Germinal center (tissue), 1 donor: ENCODE measurements at regions not wholly inside any gene's neighbourhood (a gene's known extent, or its start where the extent isn't known, plus 50 kb on each side); places are given as distances from the start of the nearest gene placed in this dataset.

Experiments used
- DNase-seq: peaks from one replicate; pipeline ENCODE4 v3.0.0; 2012; ENCODE audit warnings: mixed read lengths, low spot score

DNA sequence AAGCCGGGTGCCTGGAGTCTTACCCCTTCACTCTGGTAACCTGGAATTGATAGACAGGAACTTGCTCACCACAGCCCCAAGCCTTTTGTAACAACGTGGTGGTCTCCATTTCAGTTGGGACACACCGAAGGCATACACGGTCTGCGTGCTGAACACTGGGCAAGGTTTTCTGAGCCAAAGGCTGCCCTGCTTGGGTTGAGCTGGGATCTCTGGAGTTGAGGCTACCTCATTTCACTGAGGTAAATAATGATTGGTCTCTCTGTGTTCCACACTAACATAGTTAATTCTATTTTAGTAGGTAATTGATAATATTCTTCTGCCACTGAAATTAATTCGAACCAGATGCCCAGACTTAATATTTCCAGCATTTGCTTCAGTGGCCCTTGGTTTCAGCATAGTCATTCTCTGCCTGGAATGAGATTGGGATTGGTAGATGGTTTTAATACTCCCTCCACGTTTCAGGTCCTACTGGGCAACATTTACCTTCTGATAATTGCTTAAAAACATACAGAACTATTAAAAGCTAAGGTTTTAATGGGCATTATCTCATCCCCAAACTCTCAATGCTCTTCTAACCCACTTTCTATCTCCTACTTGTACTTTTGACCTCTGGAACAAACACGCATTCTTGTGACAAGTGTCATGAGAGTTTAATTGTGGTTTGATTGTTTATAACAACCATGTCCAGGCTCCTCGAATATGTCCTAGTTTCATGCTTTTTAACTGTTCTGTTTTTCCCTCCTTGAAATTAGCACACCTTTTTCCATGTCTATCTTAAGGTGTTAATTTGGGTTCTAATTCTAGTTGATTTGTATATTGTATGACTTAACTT lies 202.3 kb upstream of the KLF6 start:
- no peak for DNase-seq

DNA sequence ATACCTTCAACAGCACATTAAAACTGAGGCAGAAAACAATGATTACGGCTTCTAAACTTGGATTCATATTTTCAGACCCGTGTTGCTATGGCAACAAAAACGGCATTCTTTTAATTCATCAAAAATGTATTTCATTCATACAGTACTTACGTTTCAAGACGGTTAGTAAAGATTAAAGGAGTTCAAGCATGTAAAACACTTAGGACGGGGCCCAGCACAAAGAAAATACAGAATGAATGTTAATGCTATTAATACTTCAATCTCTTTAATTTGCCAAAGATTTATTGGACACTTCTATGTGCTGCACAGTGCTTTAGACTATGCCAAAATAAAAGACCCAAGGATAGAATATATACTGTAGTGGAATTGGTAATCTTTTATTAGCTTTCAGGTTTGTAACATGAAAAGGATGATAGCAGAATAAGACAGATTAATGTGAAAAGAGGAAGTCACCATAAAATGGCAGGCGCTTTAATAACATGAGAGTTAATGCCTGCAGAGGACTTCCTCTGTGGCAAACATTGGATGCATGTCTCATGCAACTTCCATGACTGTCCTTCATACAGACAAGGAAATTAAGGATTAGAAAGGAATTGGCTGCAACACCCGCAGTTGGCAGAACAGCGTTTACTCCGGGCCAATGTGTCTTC lies 201.6 kb upstream of the KLF6 start:
- DNase-seq: no peak

DNA sequence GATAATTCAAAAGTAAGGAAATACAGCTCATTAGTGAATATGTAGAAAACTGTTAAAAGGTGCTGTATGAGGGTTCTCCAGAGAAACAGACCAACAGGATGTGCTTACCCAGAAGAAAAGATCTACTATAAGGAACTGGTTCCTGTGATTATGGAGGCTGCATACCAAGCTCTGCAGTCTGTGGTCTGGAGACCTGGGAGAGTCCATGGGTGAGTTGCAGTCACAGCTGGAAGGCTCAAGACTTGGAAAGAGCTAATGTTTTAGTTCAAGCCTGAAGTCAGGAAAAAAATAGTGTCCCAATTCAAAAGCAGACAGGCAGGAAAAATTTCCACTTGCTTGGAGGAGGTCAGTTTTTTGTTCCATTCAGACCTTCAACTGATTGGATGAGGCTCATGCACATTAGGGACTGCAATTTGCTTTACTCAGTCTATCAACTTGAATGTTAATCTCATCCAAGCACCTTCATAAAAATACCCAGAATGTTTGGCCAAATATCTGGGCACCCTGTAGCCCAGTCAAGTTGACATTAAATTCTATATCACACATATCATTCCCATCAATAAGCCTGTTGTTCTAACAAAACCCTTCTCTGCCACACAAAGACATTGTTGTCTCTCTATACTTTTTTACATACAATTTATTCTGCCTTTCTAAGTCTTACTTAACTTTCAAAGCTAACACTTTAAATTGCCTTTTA lies 197.9 kb upstream of the KLF6 start:
- DNase-seq: no peak

DNA sequence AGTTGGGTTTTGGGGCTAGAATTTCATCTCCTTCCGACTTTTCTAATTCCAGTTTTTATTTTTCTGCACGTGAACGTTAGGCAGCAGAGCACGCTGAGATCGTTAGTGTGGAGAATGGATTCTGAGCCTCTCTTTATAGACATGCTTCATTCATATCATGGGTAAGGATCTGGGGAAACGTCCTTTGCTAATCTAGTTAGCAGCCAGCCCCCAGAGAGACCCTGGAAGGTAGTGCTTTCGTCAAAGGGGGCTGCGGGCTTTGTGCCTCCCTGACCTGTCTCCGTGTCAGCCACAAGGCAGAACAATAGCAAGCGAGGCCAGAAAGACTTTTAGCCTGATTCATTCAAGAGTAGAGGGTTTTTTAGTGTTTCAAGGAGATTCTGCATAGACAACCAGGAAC lies 196.3 kb upstream of the KLF6 start:
- no peak for DNase-seq

DNA sequence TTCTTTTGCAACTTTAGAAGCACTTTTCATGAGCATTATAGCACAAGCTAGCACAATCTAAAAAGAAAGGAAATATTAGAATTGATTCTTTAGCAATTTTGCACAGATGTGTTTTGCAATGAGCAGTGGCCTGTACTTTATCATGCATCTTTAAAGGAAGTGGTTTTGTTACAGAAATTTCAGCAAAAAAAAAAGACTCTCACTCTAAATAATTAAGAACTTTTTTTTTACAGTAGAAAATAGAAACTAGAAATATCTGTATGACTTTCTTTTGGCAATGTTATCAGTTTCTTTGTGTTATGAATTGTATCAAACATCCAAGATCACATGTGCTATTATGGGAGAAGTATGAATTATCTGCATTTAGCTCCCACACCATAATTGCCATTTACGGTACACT lies 195.7 kb upstream of the KLF6 start:
- no peak for DNase-seq

DNA sequence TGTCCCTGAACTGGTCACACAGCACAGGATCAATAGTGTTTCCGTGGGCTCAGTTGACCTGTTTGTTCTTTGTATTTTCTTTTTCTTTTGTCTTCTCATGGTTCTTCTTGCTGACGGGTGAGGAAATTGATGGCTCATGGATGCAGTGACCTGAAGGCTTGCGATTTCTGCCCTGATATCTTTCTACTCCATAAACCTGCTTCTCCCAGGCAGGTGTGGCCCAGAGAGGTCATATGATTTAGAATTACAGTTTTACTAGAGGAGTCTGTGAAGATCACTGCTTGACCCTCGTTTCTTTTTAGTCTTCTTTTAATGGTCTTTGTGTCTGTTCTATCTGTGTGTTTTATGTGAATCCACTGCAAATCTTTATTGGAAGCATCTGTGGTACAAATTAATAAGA lies 195.1 kb upstream of the KLF6 start:
- no peak for DNase-seq

DNA sequence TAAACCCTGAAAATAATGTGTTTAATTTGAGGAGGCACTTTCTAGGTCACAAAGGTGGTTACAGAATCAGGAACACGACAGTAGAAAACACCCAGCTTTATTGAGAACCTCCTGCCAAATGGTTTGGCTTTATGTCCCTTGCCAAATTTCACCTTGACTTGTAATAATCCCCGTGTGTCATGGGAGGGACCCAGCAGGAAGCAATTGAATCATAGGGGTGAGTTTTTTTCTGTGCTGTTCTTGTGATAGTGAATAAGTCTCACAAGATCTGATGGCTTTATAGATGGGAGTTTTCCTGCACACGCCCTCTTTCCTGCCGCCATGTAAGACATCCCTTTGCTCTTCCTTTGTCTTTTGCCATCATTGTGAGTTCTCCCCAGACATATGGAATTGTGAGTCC lies 193.8 kb upstream of the KLF6 start:
- DNase-seq: no peak

DNA sequence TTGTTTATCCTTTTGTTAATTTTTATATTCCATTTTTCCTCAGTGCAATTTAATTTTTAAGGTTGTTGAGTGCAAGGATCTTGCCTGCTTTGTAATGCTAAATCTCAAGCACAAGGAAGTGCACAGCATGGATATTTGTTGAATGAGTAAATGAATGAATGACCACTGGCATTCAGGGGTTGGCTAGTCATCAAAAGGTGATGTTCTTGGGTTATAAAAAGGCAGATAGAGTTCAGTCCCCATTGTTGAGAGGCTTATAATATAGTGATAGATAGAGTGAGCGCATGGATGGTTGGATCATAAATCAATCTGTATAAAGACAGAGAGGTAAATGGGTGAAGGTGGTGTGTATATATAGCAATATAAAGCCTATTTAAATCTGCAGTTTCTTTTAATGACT lies 193.2 kb upstream of the KLF6 start:
- DNase-seq: no peak

DNA sequence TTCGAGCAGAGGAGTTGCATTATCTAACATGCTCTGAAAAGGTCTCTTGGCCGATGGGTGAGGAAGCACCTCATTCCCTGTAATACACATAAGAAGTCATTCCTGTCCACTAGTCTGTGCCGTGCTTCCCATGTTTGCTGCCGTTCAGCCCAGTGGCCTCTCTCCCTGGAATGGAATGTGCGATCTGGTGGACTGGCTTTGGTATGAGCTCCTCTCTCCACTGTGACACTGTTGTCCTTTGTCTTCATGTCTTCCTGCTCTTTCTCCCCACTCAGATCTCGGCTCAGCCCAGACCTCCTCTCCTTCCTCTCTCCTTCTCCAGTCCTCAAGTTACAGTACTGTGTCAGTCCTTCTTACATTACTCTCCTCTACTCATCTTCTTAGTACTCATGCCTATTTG lies 192.8 kb upstream of the KLF6 start:
- DNase-seq: no peak

DNA sequence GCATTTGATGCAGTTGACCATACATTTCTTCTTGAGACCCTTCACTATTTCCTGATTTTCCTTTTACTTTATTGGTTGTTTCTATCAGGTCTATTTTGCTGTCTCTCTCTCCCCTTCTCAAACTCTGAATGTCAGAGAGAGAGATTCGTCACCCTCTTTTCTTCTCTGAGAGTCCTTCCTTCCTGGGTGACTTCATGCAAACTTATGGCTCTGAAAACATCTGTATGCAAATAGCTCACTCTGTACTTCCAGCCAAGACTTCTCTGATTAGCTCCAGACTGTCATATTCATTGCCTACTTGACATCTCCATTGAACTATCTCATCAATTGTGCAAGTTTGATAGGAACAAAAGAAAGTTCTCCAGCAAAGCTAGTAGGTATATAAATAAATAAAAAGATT lies 191.7 kb upstream of the KLF6 start:
- DNase-seq: no peak

DNA sequence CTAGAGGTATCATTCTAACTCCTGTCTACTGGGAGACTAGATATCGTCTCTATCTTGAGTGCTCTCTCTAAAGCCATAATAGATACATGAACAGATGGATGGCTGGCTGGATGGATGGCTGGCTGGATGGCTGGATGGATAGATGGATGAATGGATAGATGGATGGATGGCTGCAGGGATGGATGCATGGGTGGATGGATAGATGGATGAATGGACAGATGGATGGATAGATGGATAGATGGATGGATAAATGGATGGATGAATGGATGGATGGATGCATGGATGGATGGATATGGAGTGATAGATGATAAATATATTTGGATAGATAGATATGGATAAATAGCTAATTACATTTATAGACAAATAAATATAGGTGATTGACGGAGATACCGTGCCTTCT lies 191.2 kb upstream of the KLF6 start:
- DNase-seq: no peak

DNA sequence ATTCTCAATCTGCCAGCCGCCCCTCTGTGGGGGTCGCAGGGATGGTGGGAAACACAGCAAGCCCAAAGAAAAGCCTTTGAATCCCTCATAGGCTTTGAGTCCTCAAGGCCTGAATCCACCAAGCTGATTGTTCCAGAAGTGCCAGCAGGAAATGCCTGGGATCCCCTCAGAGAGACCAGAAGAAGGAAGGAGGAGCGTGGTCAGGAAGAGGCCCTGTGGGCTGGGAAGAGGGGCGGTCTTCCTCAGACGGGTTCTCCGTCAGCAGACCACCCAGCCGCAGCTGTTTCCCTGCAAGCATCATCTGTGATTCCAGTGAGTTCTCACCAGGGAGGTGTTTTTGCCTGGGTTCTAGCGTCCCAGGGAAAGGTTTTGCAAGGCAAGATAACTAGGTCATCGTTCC lies 190.0 kb upstream of the KLF6 start:
- DNase-seq: no peak

DNA sequence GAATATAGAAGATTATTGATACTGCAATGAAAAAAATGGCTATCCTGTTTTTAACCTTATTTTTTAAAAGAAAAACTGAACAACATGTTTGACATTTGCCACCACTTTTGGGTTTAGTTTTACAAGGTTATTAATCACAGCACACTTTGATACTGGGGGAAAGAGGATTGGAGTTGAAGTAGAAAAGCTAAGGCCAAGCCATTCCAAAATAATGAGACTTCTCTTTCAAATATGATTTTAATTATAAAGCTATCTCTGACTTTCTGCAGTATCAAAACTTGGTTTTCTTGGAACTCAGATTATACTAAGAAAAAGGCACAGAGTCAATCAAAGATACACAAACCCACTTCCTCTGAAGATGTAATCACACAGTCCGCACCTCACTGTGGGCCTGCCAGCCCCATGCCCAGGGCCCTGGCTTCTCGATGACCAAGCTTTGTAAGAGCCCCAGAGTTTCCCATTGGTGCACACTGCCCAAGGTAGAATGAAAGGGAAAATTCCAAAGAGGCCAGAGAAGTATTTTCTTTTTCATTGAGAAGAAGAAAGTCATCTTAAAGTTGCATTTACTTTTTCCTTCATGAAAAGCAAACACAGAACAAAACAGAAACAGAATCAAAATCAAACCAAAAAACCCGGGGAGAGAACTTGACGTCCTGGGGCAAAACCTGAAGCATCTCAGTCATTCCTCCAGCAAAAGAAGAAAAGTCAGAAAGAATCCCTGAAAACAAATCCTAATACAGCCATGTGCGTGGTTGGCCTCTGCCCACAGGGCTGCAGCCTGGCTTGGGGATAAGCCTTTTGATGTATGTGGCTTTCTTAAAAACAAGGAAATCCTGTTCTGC lies 187.7 kb upstream of the KLF6 start:
- DNase-seq: no peak

DNA sequence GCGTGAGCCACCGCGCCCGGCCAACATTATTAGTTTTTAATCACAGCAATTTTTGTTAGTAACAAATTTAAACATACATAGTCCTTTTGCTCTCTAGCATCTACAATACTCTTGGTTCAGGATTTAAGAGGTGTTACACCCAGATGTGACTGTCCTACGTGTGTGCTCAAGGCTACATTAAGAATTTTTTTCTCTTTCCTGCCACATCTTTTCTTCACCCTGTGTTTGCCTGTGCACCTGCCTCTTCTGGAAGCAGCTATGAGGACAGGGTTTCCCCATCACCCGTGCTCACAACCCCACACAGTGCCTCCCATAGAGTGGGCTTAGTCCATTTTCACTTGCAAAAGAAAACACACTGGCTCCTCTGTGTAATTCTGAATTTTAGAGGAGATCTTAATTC lies 186.7 kb upstream of the KLF6 start:
- DNase-seq: no peak

DNA sequence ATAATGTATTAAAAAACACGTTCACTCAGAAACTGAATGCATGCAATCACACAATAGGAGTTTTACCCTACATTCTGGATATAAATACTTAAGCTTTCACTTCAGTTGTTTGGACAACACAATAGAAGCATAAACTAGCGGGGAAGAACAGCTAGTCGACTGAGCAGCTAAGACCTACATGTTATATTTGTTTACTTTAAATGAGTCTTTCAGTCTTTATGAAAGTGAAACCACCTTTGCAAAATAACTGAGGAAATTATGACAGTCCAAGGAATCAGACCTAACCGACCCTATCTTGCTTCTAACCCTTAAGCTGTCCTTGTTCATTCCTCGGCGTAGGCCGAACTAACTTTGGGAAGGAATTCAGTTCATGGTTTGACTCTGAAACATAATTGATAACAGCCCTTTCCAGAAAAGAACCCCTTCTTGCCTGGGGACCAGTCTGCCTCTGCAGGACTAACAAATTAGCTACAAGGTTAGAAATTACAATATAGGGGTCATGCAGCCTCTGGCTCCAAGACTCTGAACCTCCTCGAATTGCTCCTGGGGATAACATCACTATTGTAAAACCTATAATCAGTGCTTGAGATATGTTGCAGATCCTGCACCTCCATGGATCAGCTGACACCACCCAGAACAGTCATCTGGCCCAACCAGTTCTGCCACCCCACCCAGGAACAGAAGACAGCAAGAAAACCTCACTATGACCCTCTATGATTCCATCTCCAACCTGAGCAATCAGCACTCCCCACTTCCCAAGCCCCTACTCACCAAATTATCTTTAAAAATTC lies 185.1 kb upstream of the KLF6 start:
- no peak for DNase-seq

DNA sequence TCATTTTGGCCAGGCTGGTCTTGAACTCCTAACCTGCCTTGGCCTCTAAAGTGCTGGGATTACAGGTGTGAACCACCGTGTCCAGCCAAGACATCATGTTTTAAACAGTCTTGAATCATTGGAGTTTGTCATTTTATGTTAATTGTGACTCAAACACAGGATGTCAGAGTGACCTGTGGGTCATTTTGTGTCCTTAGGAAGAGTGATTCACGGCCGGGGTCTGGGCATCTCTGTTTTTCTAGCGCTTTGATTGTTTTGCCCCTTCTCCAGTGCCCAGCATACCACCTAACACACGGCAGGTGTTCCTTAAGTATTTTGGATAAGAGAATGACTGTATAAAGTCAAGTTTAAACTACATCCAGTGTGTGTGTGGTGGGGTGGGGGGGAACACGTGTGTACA lies 183.7 kb upstream of the KLF6 start:
- DNase-seq: no peak

DNA sequence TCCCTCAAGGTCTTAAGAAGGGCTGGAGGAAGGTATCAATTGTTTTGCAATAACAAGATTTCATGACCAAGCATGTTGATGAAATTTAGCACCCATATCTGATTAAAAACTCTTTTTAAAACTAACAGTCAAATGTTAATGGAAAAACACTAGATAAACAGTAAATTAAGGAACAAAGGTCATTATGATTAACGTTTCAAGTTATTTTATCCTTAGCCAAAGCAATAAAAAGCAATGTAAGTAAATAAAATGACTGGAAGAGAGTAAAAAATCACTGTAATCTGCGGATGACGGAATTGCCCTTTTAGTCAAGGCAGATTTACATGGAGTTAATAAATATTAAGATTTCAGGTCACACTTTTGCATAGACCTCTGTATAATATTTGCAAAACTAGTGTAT lies 179.5 kb upstream of the KLF6 start:
- no peak for DNase-seq

DNA sequence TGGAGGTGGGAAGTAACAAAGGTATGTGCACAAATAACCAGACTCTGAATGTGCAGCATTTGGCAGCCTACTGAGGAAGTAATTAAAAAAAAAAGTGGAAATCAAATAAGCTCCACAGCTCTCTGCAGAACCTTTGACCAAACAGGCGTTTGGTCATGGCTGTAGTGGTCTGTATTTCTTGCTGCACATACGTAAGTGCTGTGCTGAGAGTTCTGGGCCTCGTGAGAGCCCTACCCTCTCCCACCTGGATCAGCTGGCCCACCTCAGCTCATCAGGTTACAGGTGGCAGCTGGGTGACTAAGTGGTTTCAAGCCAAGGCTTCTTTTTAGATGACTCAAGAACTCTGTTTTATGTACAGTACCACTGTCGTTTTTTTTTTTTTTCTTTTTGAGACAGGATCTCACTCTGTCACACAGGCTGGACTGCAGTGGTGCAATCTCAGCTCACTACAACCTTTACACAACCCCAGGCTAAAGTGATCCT lies 178.2 kb upstream of the KLF6 start:
- no peak for DNase-seq

DNA sequence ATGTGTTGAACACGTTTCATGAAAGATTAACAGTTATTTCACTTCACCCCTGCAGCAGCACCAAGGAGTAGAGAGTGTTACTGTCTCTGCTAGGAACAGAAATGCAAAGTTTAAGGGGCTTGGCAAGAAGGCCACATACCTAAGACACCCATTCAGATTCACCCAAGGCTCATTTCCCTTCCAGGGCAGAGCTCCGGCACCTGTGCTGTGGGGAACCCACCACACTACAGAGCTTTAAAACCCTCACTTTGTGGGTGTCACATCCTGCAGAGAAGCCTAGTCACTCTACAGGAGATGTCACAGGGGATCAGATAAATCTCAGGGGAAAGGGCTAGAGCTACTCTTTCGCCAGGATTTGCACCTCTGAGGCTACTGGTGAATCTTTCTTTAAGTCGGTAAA lies 176.1 kb upstream of the KLF6 start:
- DNase-seq: peak; percentile 13

DNA sequence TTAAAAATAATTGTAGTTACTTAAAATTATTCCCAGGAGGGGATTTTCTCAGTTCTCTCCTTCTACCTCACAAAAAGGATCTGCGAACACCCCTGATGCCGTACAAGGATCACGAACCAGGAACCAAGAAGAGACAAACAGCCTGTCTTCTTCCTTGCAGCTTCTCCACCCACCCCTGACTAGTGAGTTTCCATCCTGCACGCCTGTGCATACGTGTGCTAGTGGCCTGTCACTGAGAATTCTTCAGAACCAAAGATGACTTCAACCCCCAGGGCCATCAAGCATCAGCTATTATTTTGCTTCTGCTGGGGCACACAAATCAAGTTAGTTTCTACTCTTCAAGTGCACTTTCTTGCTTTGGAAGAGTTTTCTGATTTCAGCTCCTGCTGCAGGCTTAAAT lies 175.5 kb upstream of the KLF6 start:
- DNase-seq: no peak
